ENCODE measurements at regions not wholly inside any gene's neighbourhood (a gene's known extent, or its start where the extent isn't known, plus 50 kb on each side); places are given as distances from the start of the nearest gene placed in this dataset.
"Not testable (repeated sequence)": the region's sequence is repeated elsewhere in the genome, so short reads cannot be mapped to it uniquely, and the experiment has no call there.

DNA sequence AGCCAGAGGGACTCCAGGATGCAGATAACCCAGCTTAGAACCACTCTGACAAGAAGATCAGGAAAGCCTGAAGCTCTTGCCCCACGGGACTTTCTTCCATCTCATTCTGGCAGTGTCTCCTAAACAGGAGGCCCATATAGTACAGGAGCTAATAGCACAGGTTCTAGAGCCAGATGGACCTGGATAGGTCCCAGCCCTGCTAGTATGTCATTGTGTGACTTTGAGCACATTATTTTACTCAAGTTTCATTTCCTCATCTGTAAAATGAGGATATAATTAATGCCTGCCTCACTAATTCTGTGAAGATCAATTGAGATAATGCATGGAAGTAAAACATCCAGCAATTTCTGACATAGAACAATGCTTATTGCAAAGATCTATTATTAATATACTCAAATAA is 66.5 kb upstream of the GZMB start:
- Mint-ChIP-seq H3K27me3 (ENCODE audit: insufficient read depth) (no peaks in the 10 kb centered on the region), H3K4me3 (no peak overlapping the region), H3K27ac (no peak overlapping the region), H3K9me3 (no peaks in the 10 kb centered on the region), H3K36me3 (ENCODE audit: low read depth) (no peaks in the 10 kb centered on the region), H3K4me1 (ENCODE audit: low read depth) (no peaks in the 10 kb centered on the region)
- no peak for DNase-seq
- no peak for TF ChIP-seq CTCF (IDR thresholded peaks at IDR 0.05)

- Mint-ChIP-seq H3K4me3 (no peak overlapping the region), H3K36me3 (ENCODE audit: low read depth) (no peaks in the 10 kb centered on the region), H3K4me1 (ENCODE audit: low read depth) (no peaks in the 10 kb centered on the region), H3K9me3 (no peaks in the 10 kb centered on the region), H3K27me3 (ENCODE audit: insufficient read depth) (no peaks in the 10 kb centered on the region), H3K27ac (no peak overlapping the region)
- TF ChIP-seq CTCF (IDR thresholded peaks at IDR 0.05), result no peak
- no peak for DNase-seq
Observed at GRCh38 chr14:24699052-24699451, 65.1 kb upstream of the GZMB start.

DNA sequence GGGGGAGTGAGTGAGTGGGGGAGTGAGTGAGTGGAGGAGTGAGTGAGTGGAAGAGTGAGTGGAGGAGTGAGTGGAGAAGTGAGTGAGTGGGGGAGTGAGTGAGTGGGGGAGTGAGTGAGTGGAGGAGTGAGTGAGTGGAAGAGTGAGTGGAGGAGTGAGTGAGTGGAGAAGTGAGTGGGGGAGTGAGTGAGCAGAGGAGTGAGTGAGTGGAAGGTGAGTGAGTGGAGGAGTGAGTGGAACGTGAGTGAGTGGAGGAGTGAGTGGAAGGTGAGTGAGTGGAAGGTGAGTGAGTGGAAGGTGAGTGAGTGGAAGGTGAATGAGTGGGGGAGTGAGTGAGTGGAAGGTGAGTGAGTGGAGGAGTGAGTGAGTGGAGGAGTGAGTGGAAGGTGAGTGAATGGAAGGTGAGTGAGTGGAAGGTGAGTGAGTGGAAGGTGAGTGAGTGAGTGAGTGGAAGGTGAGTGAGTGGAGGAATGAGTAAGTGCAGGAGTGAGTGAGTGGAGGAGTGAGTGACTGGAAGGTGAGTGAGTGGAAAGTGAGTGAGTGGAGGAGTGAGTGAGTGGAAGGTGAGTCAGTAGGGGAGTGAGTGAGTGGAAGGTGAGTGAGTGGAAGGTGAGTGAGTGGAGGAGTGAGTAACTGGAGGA is 62.4 kb upstream of the GZMB start:
- H3K27ac Mint-ChIP-seq, result not testable (repeated sequence)

DNA sequence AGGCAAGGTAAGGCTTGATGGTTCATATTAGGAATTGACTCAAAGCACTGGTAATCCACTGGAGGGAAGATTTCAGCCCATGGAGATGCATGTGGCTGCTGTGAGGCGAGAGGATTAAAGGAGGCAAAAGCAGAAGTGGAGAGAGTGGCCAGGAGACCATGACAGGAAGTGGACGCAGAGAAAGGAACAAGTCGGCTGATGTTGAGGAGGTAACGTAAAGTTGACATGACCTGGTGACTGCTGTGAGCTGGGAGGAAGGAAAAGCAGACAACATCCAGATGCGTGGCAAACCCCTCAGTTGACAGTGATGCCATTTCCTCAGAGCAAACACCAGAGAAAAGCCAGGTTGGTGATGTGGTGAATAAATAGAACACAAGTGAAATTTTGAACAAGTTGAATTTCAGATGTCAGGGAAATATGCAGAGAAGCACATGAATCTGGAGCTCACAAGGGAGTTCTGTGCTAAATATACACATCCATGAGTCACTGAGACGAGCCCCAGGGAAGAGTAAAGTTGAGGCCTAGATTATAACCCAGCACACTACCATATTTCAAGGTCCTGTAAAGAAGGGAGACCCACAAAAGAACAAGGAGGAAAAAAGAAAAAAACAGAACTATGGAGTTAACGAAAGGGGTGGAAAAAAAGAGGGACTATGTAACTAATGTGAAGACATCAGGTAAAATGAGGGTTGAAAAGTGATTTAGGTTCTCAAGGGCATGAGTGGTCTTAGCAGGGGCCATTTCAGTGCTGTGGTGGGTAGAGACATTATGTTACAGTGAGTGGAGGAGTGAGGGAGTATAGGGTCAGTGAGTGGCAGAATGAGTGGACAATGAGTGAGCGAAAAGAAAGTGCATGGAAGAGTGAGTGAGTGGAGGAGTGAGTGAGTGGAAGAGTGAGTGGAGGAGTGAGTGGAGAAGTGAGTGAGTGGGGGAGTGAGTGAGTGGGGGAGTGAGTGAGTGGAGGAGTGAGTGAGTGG is 61.6 kb upstream of the GZMB start:
- Mint-ChIP-seq H3K36me3 (ENCODE audit: low read depth) (no peaks in the 10 kb centered on the region), H3K27ac (no peak overlapping the region), H3K9me3 (no peaks in the 10 kb centered on the region), H3K4me1 (ENCODE audit: low read depth) (no peaks in the 10 kb centered on the region), H3K27me3 (ENCODE audit: insufficient read depth) (peaks cover 4% of the 10 kb centered on the region), H3K4me3 (no peak overlapping the region)
- no peak for DNase-seq
- no peak for TF ChIP-seq CTCF (IDR thresholded peaks at IDR 0.05)

More for the DNA sequence above, 62.4 kb upstream of the GZMB start:
- not testable (repeated sequence) for H3K27me3 Mint-ChIP-seq (ENCODE audit: insufficient read depth); H3K36me3 Mint-ChIP-seq (ENCODE audit: low read depth); H3K4me3 Mint-ChIP-seq; H3K4me1 Mint-ChIP-seq (ENCODE audit: low read depth); H3K9me3 Mint-ChIP-seq; DNase-seq

GRCh38 chr14:24694680-24695079 is 60.7 kb upstream of the GZMB start:
- Mint-ChIP-seq H3K27me3 (ENCODE audit: insufficient read depth) (peaks cover 4% of the 10 kb centered on the region), H3K27ac (no peak overlapping the region), H3K9me3 (no peaks in the 10 kb centered on the region), H3K4me3 (no peak overlapping the region), H3K36me3 (ENCODE audit: low read depth) (no peaks in the 10 kb centered on the region), H3K4me1 (ENCODE audit: low read depth) (no peaks in the 10 kb centered on the region)
- DNase-seq, result no peak
- TF ChIP-seq CTCF (IDR thresholded peaks at IDR 0.05), result no peak

DNA sequence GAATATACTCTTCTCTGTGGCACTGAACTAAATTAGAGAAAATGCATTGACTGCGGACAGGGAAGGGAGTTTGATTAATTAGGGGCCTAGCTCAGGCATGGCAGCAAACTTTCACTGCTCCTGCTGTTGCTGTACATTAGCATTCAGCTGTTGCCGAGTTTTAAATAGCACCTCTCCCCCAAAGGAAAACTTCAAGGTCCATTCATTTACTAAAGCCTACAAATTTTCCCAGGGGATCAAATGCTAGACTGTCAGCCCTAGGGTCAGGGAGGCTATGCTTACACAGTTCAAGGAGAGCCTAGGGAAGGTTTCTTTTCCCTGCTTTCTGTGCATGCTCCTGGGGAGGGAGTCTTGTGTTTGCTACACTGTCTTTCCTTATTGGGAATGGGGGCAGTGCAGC is 60.0 kb upstream of the GZMB start:
- Mint-ChIP-seq H3K4me3 (no peak overlapping the region), H3K27ac (no peak overlapping the region), H3K9me3 (no peaks in the 10 kb centered on the region), H3K36me3 (ENCODE audit: low read depth) (no peaks in the 10 kb centered on the region), H3K4me1 (ENCODE audit: low read depth) (no peaks in the 10 kb centered on the region), H3K27me3 (ENCODE audit: insufficient read depth) (peaks cover 4% of the 10 kb centered on the region)
- no peak for TF ChIP-seq CTCF (IDR thresholded peaks at IDR 0.05)
- no peak for DNase-seq
